Panc1 (cell line): ENCODE measurements at regions not wholly inside any gene's neighbourhood (a gene's known extent, or its start where the extent isn't known, plus 50 kb on each side); places are given as distances from the start of the nearest gene placed in this dataset.

Experiments used
- ATAC-seq: fragments of 200-7000 bp; cut with Tn5 transposase; 2 replicates; pipeline ENCODE4 v1.9.1; 2020; ENCODE audit warnings: mild to moderate bottlenecking, moderate library complexity
- BruUV-seq: library from RNA; stranded (reverse); fragments of 400-500 nt; replicated peaks from 2 replicates; lab custom pipeline; 2021; lab: Mats Ljungman, UMichigan
- CTCF ChIA-PET: fragments of 300-600 bp; sonication (Branson Sonifier 250); formaldehyde crosslinking; loops from one replicate; lab custom pipeline; 2022; ENCODE audit warnings: antibody characterized with exemption; lab: Charles Lee
- POLR2A ChIA-PET: fragments of 300-600 bp; sonication (Branson Sonifier 250); formaldehyde crosslinking; loops from one replicate; lab custom pipeline; 2022; ENCODE audit warnings: antibody characterized with exemption; lab: Charles Lee
- DNase-seq: peaks from one replicate; pipeline ENCODE4 v3.0.0-alpha.2; 2010; ENCODE audit warnings: low read depth, low spot score
- H3K27ac ChIP-seq: 2 replicates; pipeline ENCODE4 v1.5.1; 2011; ENCODE audit warnings: mild to moderate bottlenecking, low read length, inconsistent platforms
- H3K27me3 ChIP-seq: fragments of 200-500 bp; sonication (Bioruptor generic); 2 replicates; pipeline ENCODE4 v1.6.0; 2014; ENCODE audit warnings: low read length, inconsistent platforms; ENCODE audit not compliant: control insufficient read depth, insufficient read depth
- H3K36me3 ChIP-seq: fragments of 200-500 bp; sonication (Bioruptor generic); 2 replicates; pipeline ENCODE4 v1.5.1; 2014; ENCODE audit warnings: inconsistent platforms, mild to moderate bottlenecking, low read length, moderate library complexity; ENCODE audit not compliant: control insufficient read depth, insufficient read depth
- H3K4me1 ChIP-seq: 2 replicates; pipeline ENCODE4 v1.5.1; 2011; ENCODE audit warnings: inconsistent platforms, mild to moderate bottlenecking, low read length, moderate library complexity; ENCODE audit not compliant: control insufficient read depth, insufficient read depth
- H3K4me3 ChIP-seq, 2 experiments: 2 replicates each; pipeline ENCODE4 v1.5.1; 2011 to 2012; ENCODE audit warnings: low read depth in 2 of 2, low read length in 2 of 2, mild to moderate bottlenecking in 2 of 2, inconsistent platforms in 1 of 2, moderate library complexity in 1 of 2
- H3K9me3 ChIP-seq: fragments of 200-500 bp; sonication (Bioruptor generic); 2 replicates; pipeline ENCODE4 v1.5.1; 2014; ENCODE audit warnings: low read depth, mild to moderate bottlenecking, inconsistent platforms, low read length, moderate library complexity; ENCODE audit not compliant: control insufficient read depth, insufficient read depth
- POLR2AphosphoS5 ChIP-seq: IDR thresholded peaks from 2 replicates; pipeline ENCODE4 v1.6.1; 2012; ENCODE audit warnings: mild to moderate bottlenecking, low read depth, low read length, moderate library complexity
- REST ChIP-seq, 2 experiments: IDR thresholded peaks; 2 replicates each; pipeline ENCODE4 v1.6.1; 2011 to 2012; ENCODE audit warnings: low read depth in 2 of 2, control low read depth in 1 of 2, low read length in 1 of 2, mild to moderate bottlenecking in 1 of 2, moderate library complexity in 1 of 2; ENCODE audit not compliant: insufficient read depth in 1 of 2
- SIN3A ChIP-seq: IDR thresholded peaks from 2 replicates; pipeline ENCODE4 v1.6.1; 2012; ENCODE audit warnings: low read depth, mild to moderate bottlenecking, low read length, moderate library complexity, borderline replicate concordance; ENCODE audit not compliant: insufficient read depth
- TCF7L2 ChIP-seq: IDR thresholded peaks from 2 replicates; pipeline ENCODE4 v1.6.1; 2011; ENCODE audit warnings: mild to moderate bottlenecking, low read depth, low read length, inconsistent platforms
- in situ Hi-C: cut with HindIII; loops from 2 replicates; pipeline ENCODE4 v1.10.0; 2016; ENCODE audit warnings: low sequenced_read_pairs, low pct_unique_long_range_greater_than_20kb
- intact Hi-C: fragments of 100-400 bp; cut with micrococcal nuclease; formaldehyde crosslinking; loops from one replicate; pipeline ENCODE4 v1.10.0; 2022; ENCODE audit not compliant: unreplicated experiment
- TF ChIP-seq, protein P1 (sequence below): fragments of 450-650 bp; IDR thresholded peaks from 2 replicates; pipeline ENCODE4 v1.5.1; 2017; ENCODE audit warnings: mild to moderate bottlenecking

- Histone ChIP-seq H3K27me3 (no peaks in the 10 kb centered on the region), H3K36me3 (no peaks in the 10 kb centered on the region), H3K4me3 (no peak overlapping the region), H3K9me3 (no peaks in the 10 kb centered on the region; the same call in 1 of the 2 replicates), H3K27ac (no peak overlapping the region), H3K4me1 (no peaks in the 10 kb centered on the region)
- TF ChIP-seq POLR2AphosphoS5: no peak
- no peak for TF ChIP-seq REST (IDR thresholded peaks at IDR 0.05; ENCODE audit: insufficient read depth in 1 of 2, low read depth in 2 of 2, low read length in 1 of 2)
- no peak for TF ChIP-seq SIN3A
- TF ChIP-seq, protein P1, sequence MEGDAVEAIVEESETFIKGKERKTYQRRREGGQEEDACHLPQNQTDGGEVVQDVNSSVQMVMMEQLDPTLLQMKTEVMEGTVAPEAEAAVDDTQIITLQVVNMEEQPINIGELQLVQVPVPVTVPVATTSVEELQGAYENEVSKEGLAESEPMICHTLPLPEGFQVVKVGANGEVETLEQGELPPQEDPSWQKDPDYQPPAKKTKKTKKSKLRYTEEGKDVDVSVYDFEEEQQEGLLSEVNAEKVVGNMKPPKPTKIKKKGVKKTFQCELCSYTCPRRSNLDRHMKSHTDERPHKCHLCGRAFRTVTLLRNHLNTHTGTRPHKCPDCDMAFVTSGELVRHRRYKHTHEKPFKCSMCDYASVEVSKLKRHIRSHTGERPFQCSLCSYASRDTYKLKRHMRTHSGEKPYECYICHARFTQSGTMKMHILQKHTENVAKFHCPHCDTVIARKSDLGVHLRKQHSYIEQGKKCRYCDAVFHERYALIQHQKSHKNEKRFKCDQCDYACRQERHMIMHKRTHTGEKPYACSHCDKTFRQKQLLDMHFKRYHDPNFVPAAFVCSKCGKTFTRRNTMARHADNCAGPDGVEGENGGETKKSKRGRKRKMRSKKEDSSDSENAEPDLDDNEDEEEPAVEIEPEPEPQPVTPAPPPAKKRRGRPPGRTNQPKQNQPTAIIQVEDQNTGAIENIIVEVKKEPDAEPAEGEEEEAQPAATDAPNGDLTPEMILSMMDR: no peak
- TF ChIP-seq TCF7L2: no peak
- ATAC-seq (no peak), DNase-seq (no peak)
- in situ Hi-C loops (no loop called here), intact Hi-C loops (no loop called here)
- CTCF ChIA-PET: no interaction called here
- POLR2A ChIA-PET: no interaction called here
- no TSS peak for BruUV-seq
Observed at GRCh38 chr6:140571145-140571544, 1196.7 kb upstream of the CITED2 start.

DNA sequence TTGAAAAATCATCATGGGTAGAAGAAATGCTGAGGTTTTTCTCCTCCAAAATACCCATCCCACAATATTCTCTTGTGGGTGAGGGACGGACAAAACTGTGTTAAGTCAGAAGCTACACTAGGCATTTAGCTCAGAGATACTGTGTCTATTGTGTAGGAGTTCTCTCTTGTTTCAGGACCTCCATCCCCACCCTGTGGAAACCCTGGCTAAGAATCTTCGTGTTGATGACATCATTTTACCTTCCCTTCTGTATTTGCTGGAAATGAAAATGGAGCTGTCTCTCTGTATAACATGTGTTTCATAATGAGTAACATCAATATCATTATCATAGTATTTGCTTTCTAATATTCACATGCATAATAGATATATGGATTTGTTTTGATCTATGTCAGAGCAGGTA, 1193.0 kb upstream of the CITED2 start:
- H3K27ac ChIP-seq: no peak overlapping the region
- no TSS peak for BruUV-seq
- ChIA-PET CTCF (no interaction called here), POLR2A (no interaction called here)
- TF ChIP-seq, protein P1: no peak
- TF ChIP-seq SIN3A (no peak), REST (IDR thresholded peaks at IDR 0.05; ENCODE audit: insufficient read depth in 1 of 2, low read depth in 2 of 2, low read length in 1 of 2) (no peak), TCF7L2 (no peak)
- no peaks in the 10 kb centered on the region; the same call in 1 of the 2 replicates for H3K9me3 ChIP-seq
- in situ Hi-C loops: no loop called here
- no peak for ATAC-seq
- H3K36me3 ChIP-seq: no peaks in the 10 kb centered on the region
- no peaks in the 10 kb centered on the region for H3K4me1 ChIP-seq
- H3K4me3 ChIP-seq: no peak overlapping the region
- no peaks in the 10 kb centered on the region for H3K27me3 ChIP-seq
- intact Hi-C loops: no loop called here
- DNase-seq: no peak
